ENCODE measurements at regions not wholly inside any gene's neighbourhood (a gene's known extent, or its start where the extent isn't known, plus 50 kb on each side); places are given as distances from the start of the nearest gene placed in this dataset.

- TF ChIP-seq CTCF (IDR thresholded peaks at IDR 0.05; ENCODE audit: low read depth, low read length): no peak
- TF ChIP-seq POLR2A (IDR thresholded peaks at IDR 0.05; ENCODE audit: extremely low read depth, insufficient read length): no peak
- TF ChIP-seq MYC (IDR thresholded peaks at IDR 0.05; ENCODE audit: low read depth, low read length): no peak
- no peak for TF ChIP-seq MAX (IDR thresholded peaks at IDR 0.05; ENCODE audit: low read depth, low read length)
These were observed 115.7 kb upstream of the SPRED2 start for GRCh38 chr2:65548064-65548463.

Measured in NB4 (cell line).